ENCODE measurements at regions not wholly inside any gene's neighbourhood (a gene's known extent, or its start where the extent isn't known, plus 50 kb on each side); places are given as distances from the start of the nearest gene placed in this dataset.
A peak's percentile ranks its signal among the peaks of the same experiment; 100 is the strongest.

DNA sequence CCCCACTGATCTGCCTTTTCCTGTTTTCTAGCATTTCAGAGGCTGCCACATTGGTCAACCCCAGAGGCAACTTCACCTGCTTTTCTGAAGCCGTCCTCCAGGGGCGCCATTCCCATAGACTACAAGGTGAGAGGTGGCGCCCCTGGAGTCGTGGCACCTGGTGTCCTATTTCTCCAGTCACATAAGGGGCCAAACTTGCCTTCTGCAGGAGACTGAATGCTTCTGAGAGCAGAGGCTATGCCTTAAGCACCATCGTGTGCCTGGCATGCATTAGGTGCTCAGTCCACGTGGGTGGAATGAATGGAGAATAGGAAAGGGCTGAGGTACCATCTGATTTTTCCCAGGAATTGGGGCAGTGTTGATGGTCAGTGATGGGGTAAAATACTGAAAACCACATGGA, 164.8 kb downstream of the HAPSTR1 start:
- DNase-seq, result peak; percentile 70
- TF ChIP-seq, protein P1, sequence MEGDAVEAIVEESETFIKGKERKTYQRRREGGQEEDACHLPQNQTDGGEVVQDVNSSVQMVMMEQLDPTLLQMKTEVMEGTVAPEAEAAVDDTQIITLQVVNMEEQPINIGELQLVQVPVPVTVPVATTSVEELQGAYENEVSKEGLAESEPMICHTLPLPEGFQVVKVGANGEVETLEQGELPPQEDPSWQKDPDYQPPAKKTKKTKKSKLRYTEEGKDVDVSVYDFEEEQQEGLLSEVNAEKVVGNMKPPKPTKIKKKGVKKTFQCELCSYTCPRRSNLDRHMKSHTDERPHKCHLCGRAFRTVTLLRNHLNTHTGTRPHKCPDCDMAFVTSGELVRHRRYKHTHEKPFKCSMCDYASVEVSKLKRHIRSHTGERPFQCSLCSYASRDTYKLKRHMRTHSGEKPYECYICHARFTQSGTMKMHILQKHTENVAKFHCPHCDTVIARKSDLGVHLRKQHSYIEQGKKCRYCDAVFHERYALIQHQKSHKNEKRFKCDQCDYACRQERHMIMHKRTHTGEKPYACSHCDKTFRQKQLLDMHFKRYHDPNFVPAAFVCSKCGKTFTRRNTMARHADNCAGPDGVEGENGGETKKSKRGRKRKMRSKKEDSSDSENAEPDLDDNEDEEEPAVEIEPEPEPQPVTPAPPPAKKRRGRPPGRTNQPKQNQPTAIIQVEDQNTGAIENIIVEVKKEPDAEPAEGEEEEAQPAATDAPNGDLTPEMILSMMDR (IDR thresholded peaks at IDR 0.05; ENCODE audit: unreplicated experiment), result peak; percentile 85
- peaks cover 60% of the 10 kb centered on the region for H3K27me3 Mint-ChIP-seq (ENCODE audit: unreplicated experiment)
- CTCF ChIA-PET, result interaction anchor here (0.7 kb wide), 1 partner anchor 96 kb away, joined by 3 read pairs; no protein-coding TSS in a partner anchor
- H3K36me3 Mint-ChIP-seq (ENCODE audit: insufficient read depth, unreplicated experiment), result no peaks in the 10 kb centered on the region
- peaks cover 24% of the 10 kb centered on the region for H3K4me1 Mint-ChIP-seq (ENCODE audit: low read depth, unreplicated experiment)
- H3K9me3 Mint-ChIP-seq (ENCODE audit: low read depth, unreplicated experiment), result no peaks in the 10 kb centered on the region
- H3K27ac Mint-ChIP-seq (ENCODE audit: unreplicated experiment), result no peak overlapping the region
- no TSS peak for BruUV-seq (replicated peaks)
- intact Hi-C loops (cut with micrococcal nuclease; ENCODE audit: unreplicated experiment), result loop anchor here (5.0 to 10.0 kb wide), 3 partner anchors 539 to 926 kb away; partner anchors contain the start of gene GRIN2A
- H3K4me3 Mint-ChIP-seq (ENCODE audit: low read depth, unreplicated experiment), result no peak overlapping the region

GRCh38 chr16:9257843-9258242, 166.4 kb downstream of the HAPSTR1 start:
- TF ChIP-seq, protein P1 (IDR thresholded peaks at IDR 0.05; ENCODE audit: unreplicated experiment), result no peak
- Mint-ChIP-seq H3K27ac (ENCODE audit: unreplicated experiment) (no peak overlapping the region), H3K9me3 (ENCODE audit: low read depth, unreplicated experiment) (no peaks in the 10 kb centered on the region), H3K4me1 (ENCODE audit: low read depth, unreplicated experiment) (peaks cover 27% of the 10 kb centered on the region), H3K4me3 (ENCODE audit: low read depth, unreplicated experiment) (no peak overlapping the region), H3K27me3 (ENCODE audit: unreplicated experiment) (peaks cover 43% of the 10 kb centered on the region), H3K36me3 (ENCODE audit: insufficient read depth, unreplicated experiment) (no peaks in the 10 kb centered on the region)
- CTCF ChIA-PET, result interaction anchor here (1.5 kb wide), 1 partner anchor 53 kb away, joined by 3 read pairs; no protein-coding TSS in a partner anchor
- no TSS peak for BruUV-seq (replicated peaks)
- no peak for DNase-seq
- intact Hi-C loops (cut with micrococcal nuclease; ENCODE audit: unreplicated experiment), result loop anchor here (5.0 to 10.0 kb wide), 3 partner anchors 537 to 924 kb away; partner anchors contain the start of gene GRIN2A

DNA sequence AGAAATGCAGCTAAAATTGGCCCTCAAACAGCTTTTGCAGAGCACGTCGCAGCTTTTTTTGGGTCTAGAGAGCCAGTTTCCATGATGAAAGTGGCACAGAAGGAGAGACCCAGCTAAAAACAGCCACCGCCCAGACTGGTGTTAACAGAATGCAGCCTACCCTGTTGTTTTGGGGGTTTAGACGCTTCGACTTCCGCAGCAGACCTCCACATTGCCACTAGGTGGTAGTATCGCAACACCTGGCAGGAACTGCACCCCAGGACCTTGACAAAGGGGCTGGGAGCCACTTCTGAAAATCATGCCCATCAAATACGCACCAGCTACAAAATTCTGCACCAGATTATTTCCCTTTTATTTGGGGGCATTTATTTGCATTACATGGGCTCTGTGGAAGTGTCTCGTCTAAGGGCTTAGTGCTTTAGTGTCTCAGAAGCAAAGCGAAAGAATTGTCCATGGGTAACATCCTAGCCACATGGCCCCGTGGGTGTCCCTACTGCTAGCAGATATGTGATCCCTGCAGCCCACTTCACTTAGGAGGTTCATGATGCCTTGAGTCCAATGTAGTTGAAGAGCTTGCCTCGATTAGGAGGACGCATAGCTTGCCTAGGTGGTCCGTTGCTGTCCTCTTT, 167.1 kb downstream of the HAPSTR1 start:
- no peak overlapping the region for H3K4me3 Mint-ChIP-seq (ENCODE audit: low read depth, unreplicated experiment)
- H3K27ac Mint-ChIP-seq (ENCODE audit: unreplicated experiment), result no peak overlapping the region
- TF ChIP-seq, protein P1 (IDR thresholded peaks at IDR 0.05; ENCODE audit: unreplicated experiment), result peak; percentile 81
- CTCF ChIA-PET, result interaction anchor here (0.7 to 1.5 kb wide), 3 partner anchors 19 to 390 kb away, joined by 3 to 4 read pairs (median 3); no protein-coding TSS in a partner anchor
- peaks cover 27% of the 10 kb centered on the region for H3K4me1 Mint-ChIP-seq (ENCODE audit: low read depth, unreplicated experiment)
- no peaks in the 10 kb centered on the region for H3K36me3 Mint-ChIP-seq (ENCODE audit: insufficient read depth, unreplicated experiment)
- no TSS peak for BruUV-seq (replicated peaks)
- peaks cover 37% of the 10 kb centered on the region for H3K27me3 Mint-ChIP-seq (ENCODE audit: unreplicated experiment)
- H3K9me3 Mint-ChIP-seq (ENCODE audit: low read depth, unreplicated experiment), result no peaks in the 10 kb centered on the region
- peak; percentile 61 for DNase-seq
- intact Hi-C loops (cut with micrococcal nuclease; ENCODE audit: unreplicated experiment), result loop anchor here (5.0 to 10.0 kb wide), 3 partner anchors 536 to 924 kb away; partner anchors contain the start of gene GRIN2A

DNA sequence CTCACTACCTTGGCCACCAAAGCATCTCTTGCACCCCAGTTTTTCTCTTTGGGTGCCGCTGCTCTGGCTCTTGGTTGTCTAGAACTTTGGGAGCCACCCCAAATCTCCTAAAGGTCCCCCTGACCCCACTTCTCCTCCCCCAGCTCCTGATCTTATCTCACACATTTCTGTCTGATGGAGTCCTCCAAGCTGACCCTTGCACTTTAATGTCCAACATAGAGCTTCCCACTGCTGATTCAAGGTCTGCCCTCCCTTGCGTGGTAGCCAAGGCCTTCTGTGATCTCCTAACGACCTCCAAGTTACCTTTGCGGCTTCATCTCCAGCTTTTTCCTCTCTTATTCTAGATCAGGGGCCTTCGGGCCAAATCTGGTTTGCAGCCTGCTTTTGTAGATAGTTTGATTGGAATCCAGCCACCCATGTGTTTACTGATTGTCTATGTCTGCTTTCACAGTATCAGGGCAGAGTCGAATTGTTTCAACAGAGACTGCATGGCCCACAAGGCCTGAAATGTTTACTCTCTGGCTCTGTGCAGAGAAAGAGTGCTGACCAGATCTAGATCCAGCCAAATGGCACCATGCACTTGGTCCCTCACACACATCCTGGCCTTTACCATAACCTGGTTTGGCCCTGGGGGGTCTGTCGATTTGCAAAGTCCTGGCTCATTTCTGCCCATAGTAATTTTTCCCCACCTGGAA, 168.6 kb downstream of the HAPSTR1 start:
- Mint-ChIP-seq H3K4me3 (ENCODE audit: low read depth, unreplicated experiment) (no peak overlapping the region), H3K4me1 (ENCODE audit: low read depth, unreplicated experiment) (peaks cover 25% of the 10 kb centered on the region), H3K9me3 (ENCODE audit: low read depth, unreplicated experiment) (no peaks in the 10 kb centered on the region), H3K36me3 (ENCODE audit: insufficient read depth, unreplicated experiment) (no peaks in the 10 kb centered on the region), H3K27ac (ENCODE audit: unreplicated experiment) (no peak overlapping the region), H3K27me3 (ENCODE audit: unreplicated experiment) (peaks cover 29% of the 10 kb centered on the region)
- TF ChIP-seq, protein P1 (IDR thresholded peaks at IDR 0.05; ENCODE audit: unreplicated experiment), result no peak
- no peak for DNase-seq
- BruUV-seq (replicated peaks), result no TSS peak
- CTCF ChIA-PET, result interaction anchor here (0.7 to 1.8 kb wide), 2 partner anchors 10 to 388 kb away, joined by 3 to 5 read pairs; no protein-coding TSS in a partner anchor
- intact Hi-C loops (cut with micrococcal nuclease; ENCODE audit: unreplicated experiment), result loop anchor here (5.0 to 10.0 kb wide), 4 partner anchors 535 to 1245 kb away; partner anchors contain the start of gene GRIN2A

All from Calu3 (cell line).